A549 (cell line): ENCODE measurements at regions not wholly inside any gene's neighbourhood (a gene's known extent, or its start where the extent isn't known, plus 50 kb on each side); places are given as distances from the start of the nearest gene placed in this dataset.

Source experiments
- ATAC-seq, 2 experiments: fragments of 200-7000 bp in 1 of 2; fragments of >200 bp in 1 of 2; cut with Nextera tagmentation in 1 of 2; cut with Tn5 transposase in 1 of 2; 3 replicates each; pipeline versions ENCODE4 v1.8.0 to v1.9.1; 2018 to 2020; ENCODE audit warnings: mild to moderate bottlenecking in 1 of 2, moderate library complexity in 1 of 2
- CTCF ChIA-PET: fragments of 300-600 bp; sonication (Branson Sonifier 250); formaldehyde crosslinking; extraction: SDS; loops from one replicate; lab custom pipeline; 2021; ENCODE audit warnings: antibody characterized with exemption, inconsistent platforms; lab: Yijun Ruan, JAX
- POLR2A ChIA-PET: fragments of 350-600 bp; formaldehyde crosslinking; extraction: SDS; loops from one replicate; lab custom pipeline; 2021; ENCODE audit warnings: antibody characterized with exemption, inconsistent platforms; lab: Yijun Ruan, JAX
- DNase-seq, 2 experiments: peaks; one replicate each; pipeline versions ENCODE4 v3.0.0 to v3.0.0-alpha.2; 2011 to 2016; ENCODE audit warnings: low read depth in 1 of 2, low spot score in 1 of 2
- FAIRE-seq: peaks from 2 replicates; lab custom pipeline; 2011; peaks lifted over from hg19 to GRCh38; lab: Jason Lieb, UNC
- H3K27ac ChIP-seq, 2 experiments: fragments of >200 bp; sonication (Bioruptor Twin); formaldehyde crosslinking; 3 replicates each; pipeline ENCODE4 v1.5.1; 2016 to 2017
- H3K4me1 ChIP-seq: fragments of >200 bp; sonication (Bioruptor Twin); formaldehyde crosslinking; 3 replicates; pipeline ENCODE4 v1.6.1; 2016
- H3K4me2 ChIP-seq: fragments of >200 bp; sonication (Bioruptor Twin); formaldehyde crosslinking; 3 replicates; pipeline ENCODE4 v1.6.1; 2016
- H3K4me3 ChIP-seq: fragments of >200 bp; sonication (Bioruptor Twin); formaldehyde crosslinking; 3 replicates; pipeline ENCODE4 v1.5.1; 2016
- H3K9me3 ChIP-seq: fragments of >200 bp; sonication (Bioruptor Twin); formaldehyde crosslinking; 3 replicates; pipeline ENCODE4 v1.6.1; 2016
- BCL3 ChIP-seq: fragments of >200 bp; sonication (Bioruptor Twin); formaldehyde crosslinking; IDR thresholded peaks from 3 replicates; pipeline ENCODE4 v1.6.1; 2016
- BHLHE40 ChIP-seq: IDR thresholded peaks from 2 replicates; pipeline ENCODE4 v1.6.1; 2012; ENCODE audit warnings: low read depth, low read length, inconsistent platforms
- CTCF ChIP-seq: fragments of >200 bp; sonication (Bioruptor Twin); formaldehyde crosslinking; IDR thresholded peaks from 3 replicates; pipeline ENCODE4 v1.5.1; 2016
- ELK1 ChIP-seq: fragments of 150-350 bp; IDR thresholded peaks from 2 replicates; pipeline ENCODE4 v1.6.1; 2014; ENCODE audit warnings: low read depth, mild to moderate bottlenecking, low read length
- EP300 ChIP-seq, 2 experiments: fragments of >200 bp; sonication (Bioruptor Twin); formaldehyde crosslinking; IDR thresholded peaks; 2 replicates in 1 of 2; 3 replicates in 1 of 2; pipeline ENCODE4 v1.6.1; 2016 to 2017
- FOXS1 ChIP-seq: fragments of 250-450 bp; sonication (Bioruptor Pico); IDR thresholded peaks from 2 replicates; pipeline ENCODE4 v1.5.0; 2020; ENCODE audit warnings: mild to moderate bottlenecking, moderate library complexity
- HEYL ChIP-seq: fragments of 250-450 bp; sonication (Bioruptor Pico); IDR thresholded peaks from 2 replicates; pipeline ENCODE4 v1.8.0; 2021; ENCODE audit warnings: mild to moderate bottlenecking, moderate library complexity
- HMGXB4 ChIP-seq: fragments of 250-450 bp; sonication (Bioruptor Pico); IDR thresholded peaks from 2 replicates; pipeline ENCODE4 v1.5.0; 2021; ENCODE audit warnings: mild to moderate bottlenecking, moderate library complexity, borderline replicate concordance
- HOXB5 ChIP-seq: fragments of 250-450 bp; sonication (Bioruptor Pico); IDR thresholded peaks from 2 replicates; pipeline ENCODE4 v1.5.0; 2020; ENCODE audit warnings: mild to moderate bottlenecking, moderate library complexity
- JUN ChIP-seq, 2 experiments: fragments of >200 bp; sonication (Bioruptor Twin); formaldehyde crosslinking; IDR thresholded peaks; 2 replicates in 1 of 2; 3 replicates in 1 of 2; pipeline ENCODE4 v1.6.1; 2016 to 2017
- JUNB ChIP-seq: fragments of >200 bp; sonication (Bioruptor Twin); formaldehyde crosslinking; IDR thresholded peaks from 2 replicates; pipeline ENCODE4 v1.6.1; 2016
- NFE2L2 ChIP-seq: fragments of 150-350 bp; conservative IDR thresholded peaks from 2 replicates; pipeline ENCODE4 v1.6.1; 2014; ENCODE audit warnings: low read length
- PHF8 ChIP-seq: fragments of 200-600 bp; sonication (generic); IDR thresholded peaks from 2 replicates; pipeline ENCODE4 v1.6.1; 2016; ENCODE audit warnings: low read depth, mild to moderate bottlenecking, antibody characterized with exemption, moderate library complexity, borderline replicate concordance
- POLR2A ChIP-seq: IDR thresholded peaks from 2 replicates; pipeline ENCODE4 v1.6.1; 2012; ENCODE audit warnings: mild to moderate bottlenecking, low read length
- RARB ChIP-seq: fragments of 250-450 bp; sonication (Bioruptor Pico); IDR thresholded peaks from 2 replicates; pipeline ENCODE4 v1.8.0; 2021; ENCODE audit warnings: mild to moderate bottlenecking, moderate library complexity
- REST ChIP-seq: fragments of 200-600 bp; sonication (generic); IDR thresholded peaks from 2 replicates; pipeline ENCODE4 v1.6.1; 2016; ENCODE audit warnings: antibody characterized with exemption, mild to moderate bottlenecking, moderate library complexity
- RFX5 ChIP-seq: fragments of 450-650 bp; IDR thresholded peaks from 2 replicates; pipeline ENCODE4 v1.7.1; 2014; ENCODE audit warnings: antibody characterized with exemption, mild to moderate bottlenecking, moderate library complexity
- SREBF2 ChIP-seq: fragments of 450-650 bp; IDR thresholded peaks from 2 replicates; pipeline ENCODE4 v1.6.1; 2014; ENCODE audit warnings: mild to moderate bottlenecking, moderate library complexity
- ZFP36 ChIP-seq: fragments of 450-650 bp; IDR thresholded peaks from 2 replicates; pipeline ENCODE4 v1.6.1; 2014; ENCODE audit warnings: borderline replicate concordance; ENCODE audit not compliant: partially characterized antibody
- WGBS: methylation state at CpG from one replicate; pipeline ENCODE4 v1.1.6; 2017; ENCODE audit errors: missing lambda C conversion rate; 5-methylcytosine and 5-hydroxymethylcytosine counted together

- TF ChIP-seq ELK1 = no peak
Measured at GRCh38 chr15:79598639-79599038, 166.5 kb downstream of the MINAR1 start (continued).

- ChIA-PET POLR2A (no interaction called here), CTCF (interaction anchor here (0.7 to 3.0 kb wide), 4 partner anchors 8 to 423 kb away, joined by 3 to 10 read pairs (median 4); no protein-coding TSS in a partner anchor)
- DNase-seq (no peak), ATAC-seq (no peak), FAIRE-seq (no peak)
- Histone ChIP-seq H3K4me3 (no peak overlapping the region), H3K4me2 (no peak overlapping the region), H3K4me1 (no peaks in the 10 kb centered on the region), H3K27ac (no peak overlapping the region), H3K9me3 (no peaks in the 10 kb centered on the region)
- no peak for TF ChIP-seq JUN (IDR thresholded peaks at IDR 0.05)
- TF ChIP-seq REST = no peak
- no peak for TF ChIP-seq RFX5
- TF ChIP-seq CTCF = no peak
- no peak for TF ChIP-seq EP300 (IDR thresholded peaks at IDR 0.05)
- no peak for TF ChIP-seq FOXS1 (CRISPR knock-in tag)
- TF ChIP-seq NFE2L2 = no peak
- no peak for TF ChIP-seq BCL3
- no peak for TF ChIP-seq POLR2A
- no peak for TF ChIP-seq PHF8
- TF ChIP-seq ZFP36 = no peak
- no peak for TF ChIP-seq HOXB5 (CRISPR knock-in tag)
- TF ChIP-seq SREBF2 = no peak
- no peak for TF ChIP-seq HEYL (CRISPR knock-in tag)
- TF ChIP-seq RARB (CRISPR knock-in tag) = no peak
- TF ChIP-seq JUNB = no peak
- TF ChIP-seq BHLHE40 = no peak
- TF ChIP-seq HMGXB4 = no peak
- WGBS = 62% methylated on average over 7 of the region's 7 CpGs
Measured at GRCh38 chr15:79601405-79602086, 169.4 kb downstream of the MINAR1 start.
